ENCODE measurements at regions not wholly inside any gene's neighbourhood (a gene's known extent, or its start where the extent isn't known, plus 50 kb on each side); places are given as distances from the start of the nearest gene placed in this dataset.
A peak's percentile ranks its signal among the peaks of the same experiment; 100 is the strongest.
"Not testable (repeated sequence)": the region's sequence is repeated elsewhere in the genome, so short reads cannot be mapped to it uniquely, and the experiment has no call there.

DNA sequence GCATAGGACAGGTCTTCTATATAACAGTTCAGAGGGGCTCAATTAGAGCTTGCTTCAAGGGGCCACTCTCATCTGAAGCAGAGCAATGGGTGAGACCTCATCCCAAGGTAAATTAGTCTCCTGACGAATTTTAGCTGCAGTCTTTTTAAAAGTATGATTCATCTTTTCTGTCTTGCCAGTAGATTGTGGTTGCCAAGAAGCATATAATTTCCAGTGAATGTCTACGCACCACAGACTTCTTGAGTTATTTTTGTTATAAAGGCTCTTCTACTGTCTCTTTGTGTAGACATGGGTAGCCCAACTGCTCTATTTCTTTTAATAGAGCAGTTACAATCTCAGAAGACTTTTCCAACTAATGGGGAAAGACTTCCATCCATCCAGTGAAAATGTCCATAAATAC is 108.9 kb upstream of the FMN2 start:
- H3K4me3 ChIP-seq (ENCODE audit: low read depth, low read length) = no peak overlapping the region
- peaks cover 77% of the 10 kb centered on the region for H3K9me3 ChIP-seq (ENCODE audit: control insufficient read depth, insufficient read depth, low read length)
- H3K27ac ChIP-seq (ENCODE audit: low read depth, low read length) = no peak overlapping the region
- no peaks in the 10 kb centered on the region for H3K36me3 ChIP-seq (ENCODE audit: control insufficient read depth, insufficient read depth, low read length)
- H3K27me3 ChIP-seq (ENCODE audit: control insufficient read depth, insufficient read depth, low read length) = no peaks in the 10 kb centered on the region
- H3K4me1 ChIP-seq (ENCODE audit: control insufficient read depth, insufficient read depth, low read length) = no peaks in the 10 kb centered on the region
- H3K9ac ChIP-seq (ENCODE audit: low read depth, low read length) = no peak overlapping the region

DNA sequence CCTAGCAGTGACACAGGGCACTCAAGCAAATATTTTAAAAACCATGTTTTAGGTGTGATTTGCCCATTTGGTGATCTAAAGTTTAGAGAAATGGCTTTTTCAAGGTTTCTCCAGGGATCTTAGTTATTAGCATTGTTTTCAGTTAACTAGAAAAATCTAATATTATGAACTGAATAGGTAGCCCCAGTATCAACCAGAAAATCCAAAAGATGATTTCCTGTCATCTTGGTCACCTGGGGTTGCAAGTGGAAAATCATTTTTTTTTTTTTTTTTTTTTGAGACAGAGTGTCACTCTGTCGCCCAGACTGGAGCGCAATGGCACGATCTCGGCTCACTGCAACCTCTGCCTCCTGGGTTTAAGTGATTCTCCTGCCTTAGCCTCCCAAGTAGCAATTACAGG is 106.6 kb upstream of the FMN2 start:
- H3K9me3 ChIP-seq (ENCODE audit: control insufficient read depth, insufficient read depth, low read length) = peaks cover 57% of the 10 kb centered on the region
- H3K27me3 ChIP-seq (ENCODE audit: control insufficient read depth, insufficient read depth, low read length) = no peaks in the 10 kb centered on the region
- no peak overlapping the region for H3K27ac ChIP-seq (ENCODE audit: low read depth, low read length)
- no peaks in the 10 kb centered on the region for H3K36me3 ChIP-seq (ENCODE audit: control insufficient read depth, insufficient read depth, low read length)
- no peaks in the 10 kb centered on the region for H3K4me1 ChIP-seq (ENCODE audit: control insufficient read depth, insufficient read depth, low read length)
- no peak overlapping the region for H3K9ac ChIP-seq (ENCODE audit: low read depth, low read length)
- H3K4me3 ChIP-seq (ENCODE audit: low read depth, low read length) = no peak overlapping the region

- Histone ChIP-seq H3K9me3 (ENCODE audit: control insufficient read depth, insufficient read depth, low read length) (peaks cover 37% of the 10 kb centered on the region), H3K27me3 (ENCODE audit: control insufficient read depth, insufficient read depth, low read length) (no peaks in the 10 kb centered on the region), H3K9ac (ENCODE audit: low read depth, low read length) (no peak overlapping the region), H3K27ac (ENCODE audit: low read depth, low read length) (no peak overlapping the region), H3K36me3 (ENCODE audit: control insufficient read depth, insufficient read depth, low read length) (no peaks in the 10 kb centered on the region), H3K4me3 (ENCODE audit: low read depth, low read length) (no peak overlapping the region), H3K4me1 (ENCODE audit: control insufficient read depth, insufficient read depth, low read length) (no peaks in the 10 kb centered on the region)
Observed at GRCh38 chr1:239987103-239987745, 104.5 kb upstream of the FMN2 start.

- peaks cover 15% of the 10 kb centered on the region for H3K9me3 ChIP-seq (ENCODE audit: control insufficient read depth, insufficient read depth, low read length)
- no peak overlapping the region for H3K4me3 ChIP-seq (ENCODE audit: low read depth, low read length)
- H3K9ac ChIP-seq (ENCODE audit: low read depth, low read length) = no peak overlapping the region
- H3K27ac ChIP-seq (ENCODE audit: low read depth, low read length) = no peak overlapping the region
- H3K4me1 ChIP-seq (ENCODE audit: control insufficient read depth, insufficient read depth, low read length) = no peaks in the 10 kb centered on the region
- H3K27me3 ChIP-seq (ENCODE audit: control insufficient read depth, insufficient read depth, low read length) = no peaks in the 10 kb centered on the region
- H3K36me3 ChIP-seq (ENCODE audit: control insufficient read depth, insufficient read depth, low read length) = no peaks in the 10 kb centered on the region
Observed at GRCh38 chr1:239989990-239990389, 101.7 kb upstream of the FMN2 start.

DNA sequence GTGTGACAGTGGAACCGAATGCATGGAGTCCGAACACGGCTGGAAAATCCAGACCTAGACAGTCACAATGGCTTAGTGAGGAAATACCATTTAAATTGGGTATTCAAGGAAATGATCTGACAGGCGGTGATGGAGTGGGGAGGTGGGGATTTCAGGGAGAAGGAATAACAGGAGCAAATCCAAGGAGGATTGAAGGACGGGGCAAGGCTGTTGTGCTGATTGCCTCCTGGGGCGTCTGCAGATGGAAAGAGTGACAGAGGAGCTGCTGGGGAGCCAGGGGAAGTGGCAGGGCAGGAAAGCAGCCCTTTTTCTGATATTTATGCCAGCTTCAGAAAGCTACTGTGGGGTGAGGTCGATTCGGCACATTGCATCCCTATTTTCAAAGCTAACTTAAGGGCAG is 99.1 kb upstream of the FMN2 start:
- H3K9ac ChIP-seq (ENCODE audit: low read depth, low read length); H3K4me3 ChIP-seq (ENCODE audit: low read depth, low read length); H3K27me3 ChIP-seq (ENCODE audit: control insufficient read depth, insufficient read depth, low read length); H3K27ac ChIP-seq (ENCODE audit: low read depth, low read length); H3K9me3 ChIP-seq (ENCODE audit: control insufficient read depth, insufficient read depth, low read length); H3K4me1 ChIP-seq (ENCODE audit: control insufficient read depth, insufficient read depth, low read length); H3K36me3 ChIP-seq (ENCODE audit: control insufficient read depth, insufficient read depth, low read length): not testable (repeated sequence)

DNA sequence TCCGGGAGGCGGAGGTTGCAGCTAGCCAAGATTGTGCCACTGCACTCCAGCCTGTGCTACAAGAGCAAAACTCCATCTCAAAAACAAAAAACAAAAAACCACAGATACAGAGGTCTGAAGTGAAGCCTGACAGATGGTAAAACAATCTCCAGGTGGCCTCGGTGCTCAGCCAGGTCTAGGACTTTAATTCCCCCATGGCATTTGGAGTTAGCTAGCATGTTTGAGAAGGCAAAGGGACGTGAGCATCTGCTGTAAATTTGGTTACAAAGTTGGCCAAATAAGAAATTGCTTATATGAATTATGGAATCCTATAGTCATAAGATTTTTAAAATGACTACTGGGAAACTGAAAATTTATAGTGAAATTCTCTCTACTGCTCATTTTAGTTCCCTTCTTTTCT is 98.3 kb upstream of the FMN2 start:
- Histone ChIP-seq H3K4me1 (ENCODE audit: control insufficient read depth, insufficient read depth, low read length) (no peaks in the 10 kb centered on the region), H3K9ac (ENCODE audit: low read depth, low read length) (no peak overlapping the region), H3K36me3 (ENCODE audit: control insufficient read depth, insufficient read depth, low read length) (no peaks in the 10 kb centered on the region), H3K27me3 (ENCODE audit: control insufficient read depth, insufficient read depth, low read length) (peaks cover 13% of the 10 kb centered on the region), H3K4me3 (ENCODE audit: low read depth, low read length) (no peak overlapping the region), H3K9me3 (ENCODE audit: control insufficient read depth, insufficient read depth, low read length) (no peaks in the 10 kb centered on the region), H3K27ac (ENCODE audit: low read depth, low read length) (no peak overlapping the region)

- no peak overlapping the region for H3K27ac ChIP-seq (ENCODE audit: low read depth, low read length)
- H3K9me3 ChIP-seq (ENCODE audit: control insufficient read depth, insufficient read depth, low read length) = no peaks in the 10 kb centered on the region
- H3K4me1 ChIP-seq (ENCODE audit: control insufficient read depth, insufficient read depth, low read length) = no peaks in the 10 kb centered on the region
- no peak overlapping the region for H3K9ac ChIP-seq (ENCODE audit: low read depth, low read length)
- H3K27me3 ChIP-seq (ENCODE audit: control insufficient read depth, insufficient read depth, low read length) = peaks cover 21% of the 10 kb centered on the region
- H3K36me3 ChIP-seq (ENCODE audit: control insufficient read depth, insufficient read depth, low read length) = no peaks in the 10 kb centered on the region
- no peak overlapping the region for H3K4me3 ChIP-seq (ENCODE audit: low read depth, low read length)
Observed at GRCh38 chr1:239995281-239995680, 96.4 kb upstream of the FMN2 start.

- Histone ChIP-seq H3K4me3 (ENCODE audit: low read depth, low read length) (peak overlapping the region; percentile 54), H3K27me3 (ENCODE audit: control insufficient read depth, insufficient read depth, low read length) (peaks cover 21% of the 10 kb centered on the region)
Observed at GRCh38 chr1:239997160-239997514, 94.5 kb upstream of the FMN2 start.

DNA sequence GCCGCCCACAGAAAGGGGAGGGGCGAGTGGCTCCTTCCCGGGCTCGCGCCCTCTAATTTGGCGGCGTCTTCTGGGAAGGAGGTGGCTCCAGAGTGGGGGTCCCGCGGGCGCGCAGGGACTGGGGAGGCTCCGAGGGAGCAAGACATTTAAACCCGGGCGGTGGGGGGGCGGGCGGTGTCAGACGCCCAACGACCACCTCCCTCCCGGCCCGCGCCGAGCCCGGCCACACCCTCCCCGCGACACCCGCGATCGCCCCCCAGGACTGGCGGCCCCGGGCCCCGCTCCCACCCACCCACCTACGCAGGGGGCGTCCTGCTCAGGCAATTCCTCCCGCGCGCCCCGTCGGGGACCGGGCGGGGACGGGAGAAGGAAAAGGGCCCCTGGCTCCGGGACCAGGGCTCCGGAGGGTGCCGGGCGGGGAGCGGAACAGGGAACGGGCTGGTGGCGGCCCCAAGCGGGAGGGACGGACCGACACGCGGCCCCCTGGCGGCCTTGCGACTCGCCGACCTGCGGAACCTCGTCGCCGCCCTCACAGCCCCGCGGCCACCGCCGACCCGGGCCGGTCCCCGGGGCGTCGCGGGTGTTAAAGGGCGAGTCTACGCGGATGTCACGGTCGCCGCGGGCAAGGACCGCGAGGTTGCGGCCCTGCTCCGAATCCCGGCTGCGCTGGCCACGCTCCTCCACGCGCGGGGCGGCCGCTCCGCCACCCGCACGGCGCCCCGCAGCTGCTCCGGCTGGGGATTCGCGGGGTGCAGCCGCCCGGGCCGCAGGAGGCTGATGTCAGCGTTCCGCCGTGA is 94.0 kb upstream of the FMN2 start:
- H3K9me3 ChIP-seq (ENCODE audit: control insufficient read depth, insufficient read depth, low read length) = no peaks in the 10 kb centered on the region
- H3K9ac ChIP-seq (ENCODE audit: low read depth, low read length) = no peak overlapping the region
- H3K27ac ChIP-seq (ENCODE audit: low read depth, low read length) = no peak overlapping the region
- H3K4me1 ChIP-seq (ENCODE audit: control insufficient read depth, insufficient read depth, low read length) = no peaks in the 10 kb centered on the region
- no peaks in the 10 kb centered on the region for H3K36me3 ChIP-seq (ENCODE audit: control insufficient read depth, insufficient read depth, low read length)
- H3K27me3 ChIP-seq (ENCODE audit: control insufficient read depth, insufficient read depth, low read length) = peaks cover 21% of the 10 kb centered on the region
- H3K4me3 ChIP-seq (ENCODE audit: low read depth, low read length) = peak overlapping the region; percentile 54

More at GRCh38 chr1:239997160-239997514, 94.5 kb upstream of the FMN2 start:
- Histone ChIP-seq H3K4me1 (ENCODE audit: control insufficient read depth, insufficient read depth, low read length) (no peaks in the 10 kb centered on the region), H3K9me3 (ENCODE audit: control insufficient read depth, insufficient read depth, low read length) (no peaks in the 10 kb centered on the region), H3K9ac (ENCODE audit: low read depth, low read length) (no peak overlapping the region), H3K36me3 (ENCODE audit: control insufficient read depth, insufficient read depth, low read length) (no peaks in the 10 kb centered on the region), H3K27ac (ENCODE audit: low read depth, low read length) (no peak overlapping the region)

GRCh38 chr1:239998312-239998649 is 93.4 kb upstream of the FMN2 start:
- peaks cover 21% of the 10 kb centered on the region for H3K27me3 ChIP-seq (ENCODE audit: control insufficient read depth, insufficient read depth, low read length)
- H3K4me1 ChIP-seq (ENCODE audit: control insufficient read depth, insufficient read depth, low read length) = no peaks in the 10 kb centered on the region
- H3K9me3 ChIP-seq (ENCODE audit: control insufficient read depth, insufficient read depth, low read length) = no peaks in the 10 kb centered on the region
- no peaks in the 10 kb centered on the region for H3K36me3 ChIP-seq (ENCODE audit: control insufficient read depth, insufficient read depth, low read length)
- peak overlapping the region; percentile 54; the same call in 1 of the 2 replicates for H3K4me3 ChIP-seq (ENCODE audit: low read depth, low read length)
- no peak overlapping the region for H3K9ac ChIP-seq (ENCODE audit: low read depth, low read length)
- H3K27ac ChIP-seq (ENCODE audit: low read depth, low read length) = no peak overlapping the region

DNA sequence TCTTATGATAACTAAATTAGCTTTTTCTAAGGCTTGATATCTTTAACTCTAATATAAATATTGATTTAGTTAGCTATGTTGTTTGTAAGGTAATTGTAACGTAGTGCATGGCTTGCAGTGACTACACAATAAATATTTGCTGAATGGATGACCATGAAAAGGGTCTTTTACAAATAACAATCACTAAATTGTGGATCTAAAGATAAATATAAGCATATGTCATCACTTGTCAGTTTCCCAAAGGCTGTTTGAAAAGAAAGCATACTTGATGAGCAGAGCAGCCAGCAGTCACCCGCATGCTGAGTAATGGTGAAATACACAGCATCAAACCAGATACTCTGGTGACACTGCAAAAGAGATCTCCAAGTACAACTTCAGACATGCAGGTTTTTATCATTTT is 92.5 kb upstream of the FMN2 start:
- Histone ChIP-seq H3K9ac (ENCODE audit: low read depth, low read length) (no peak overlapping the region), H3K9me3 (ENCODE audit: control insufficient read depth, insufficient read depth, low read length) (no peaks in the 10 kb centered on the region), H3K36me3 (ENCODE audit: control insufficient read depth, insufficient read depth, low read length) (no peaks in the 10 kb centered on the region)

More for the DNA sequence above, 92.5 kb upstream of the FMN2 start:
- Histone ChIP-seq H3K4me1 (ENCODE audit: control insufficient read depth, insufficient read depth, low read length) (no peaks in the 10 kb centered on the region), H3K27me3 (ENCODE audit: control insufficient read depth, insufficient read depth, low read length) (peaks cover 21% of the 10 kb centered on the region), H3K4me3 (ENCODE audit: low read depth, low read length) (no peak overlapping the region), H3K27ac (ENCODE audit: low read depth, low read length) (no peak overlapping the region)

Measured in HUES48 (cell line).